GM21381 (cell line): ENCODE measurements at regions not wholly inside any gene's neighbourhood (a gene's known extent, or its start where the extent isn't known, plus 50 kb on each side); places are given as distances from the start of the nearest gene placed in this dataset.

Experiments
- ATAC-seq: cut with Tn5 transposase; IDR thresholded peaks from one replicate; pipeline ENCODE4 v1.9.1; 2021; ENCODE audit warnings: mild to moderate bottlenecking, moderate library complexity; ENCODE audit not compliant: unreplicated experiment

- ATAC-seq: no peak
These were observed 266.1 kb upstream of the KLF6 start for GRCh38 chr10:4051011-4051640.

GRCh38 chr10:4050061-4050460 is 265.1 kb upstream of the KLF6 start:
- ATAC-seq: no peak

- ATAC-seq: no peak
These were observed 264.3 kb upstream of the KLF6 start for GRCh38 chr10:4049348-4049747.

- no peak for ATAC-seq
These were observed 263.3 kb upstream of the KLF6 start for GRCh38 chr10:4048236-4048864.

GRCh38 chr10:4046712-4047354 is 261.8 kb upstream of the KLF6 start:
- no peak for ATAC-seq

GRCh38 chr10:4046030-4046429 is 261.0 kb upstream of the KLF6 start:
- ATAC-seq: peak; percentile 82

- no peak for ATAC-seq
These were observed 259.1 kb upstream of the KLF6 start for GRCh38 chr10:4043897-4044665.

- ATAC-seq: no peak
These were observed 256.6 kb upstream of the KLF6 start for GRCh38 chr10:4041635-4042034.

GRCh38 chr10:4038000-4038399 is 253.0 kb upstream of the KLF6 start:
- ATAC-seq: no peak

GRCh38 chr10:4035599-4035945 is 250.6 kb upstream of the KLF6 start:
- ATAC-seq: no peak

- ATAC-seq: no peak
These were observed 250.0 kb upstream of the KLF6 start for GRCh38 chr10:4034907-4035598.

GRCh38 chr10:4033341-4033896 is 248.4 kb upstream of the KLF6 start:
- ATAC-seq: peak; percentile 83

- ATAC-seq: no peak
These were observed 244.9 kb upstream of the KLF6 start for GRCh38 chr10:4029866-4030265.

- no peak for ATAC-seq
These were observed 244.0 kb upstream of the KLF6 start for GRCh38 chr10:4028854-4029583.

GRCh38 chr10:4028027-4028471 is 243.0 kb upstream of the KLF6 start:
- ATAC-seq: no peak

GRCh38 chr10:4025339-4025738 is 240.3 kb upstream of the KLF6 start:
- ATAC-seq: no peak

- ATAC-seq: no peak
These were observed 239.7 kb upstream of the KLF6 start for GRCh38 chr10:4024516-4025245.

GRCh38 chr10:4024027-4024426 is 239.0 kb upstream of the KLF6 start:
- ATAC-seq: no peak

- no peak for ATAC-seq
These were observed 237.5 kb upstream of the KLF6 start for GRCh38 chr10:4022473-4022872.
